ENCODE measurements at regions not wholly inside any gene's neighbourhood (a gene's known extent, or its start where the extent isn't known, plus 50 kb on each side); places are given as distances from the start of the nearest gene placed in this dataset.

DNA sequence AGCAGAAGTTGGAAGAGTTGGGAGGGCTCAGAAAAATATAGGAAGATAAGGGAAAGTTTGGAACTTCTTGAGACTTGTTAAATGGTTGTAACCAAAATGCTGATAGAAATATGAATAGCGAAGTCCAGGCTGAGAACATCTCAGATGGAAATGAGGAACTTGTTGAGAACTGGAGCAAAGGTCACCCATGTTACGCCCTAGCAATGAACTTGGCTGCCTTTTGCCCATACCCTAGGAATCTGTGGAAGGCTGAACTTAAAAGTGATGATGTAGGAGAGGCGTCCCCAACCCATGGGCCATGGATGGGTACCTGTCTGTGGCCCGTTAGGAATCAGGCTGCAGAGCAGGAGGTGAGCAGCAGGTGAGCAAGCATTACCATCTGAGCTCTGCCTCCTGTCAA lies 347.8 kb downstream of the ARL4A start:
- no peak overlapping the region for H3K27ac ChIP-seq (replicated peaks)
- no peaks in the 10 kb centered on the region for H3K27me3 ChIP-seq (ENCODE audit: insufficient read depth, poor library complexity, severe bottlenecking)
- DNase-seq (ENCODE audit: low read depth in 1 of 2, low spot score in 1 of 2): no peak
- TF ChIP-seq SPI1 (IDR thresholded peaks at IDR 0.05; ENCODE audit: borderline replicate concordance, low read depth) (no peak), POLR2AphosphoS5 (IDR thresholded peaks at IDR 0.05; ENCODE audit: low read depth) (no peak), GABPA (IDR thresholded peaks at IDR 0.05; ENCODE audit: low read depth) (no peak)
- TF ChIP-seq, protein P1, sequence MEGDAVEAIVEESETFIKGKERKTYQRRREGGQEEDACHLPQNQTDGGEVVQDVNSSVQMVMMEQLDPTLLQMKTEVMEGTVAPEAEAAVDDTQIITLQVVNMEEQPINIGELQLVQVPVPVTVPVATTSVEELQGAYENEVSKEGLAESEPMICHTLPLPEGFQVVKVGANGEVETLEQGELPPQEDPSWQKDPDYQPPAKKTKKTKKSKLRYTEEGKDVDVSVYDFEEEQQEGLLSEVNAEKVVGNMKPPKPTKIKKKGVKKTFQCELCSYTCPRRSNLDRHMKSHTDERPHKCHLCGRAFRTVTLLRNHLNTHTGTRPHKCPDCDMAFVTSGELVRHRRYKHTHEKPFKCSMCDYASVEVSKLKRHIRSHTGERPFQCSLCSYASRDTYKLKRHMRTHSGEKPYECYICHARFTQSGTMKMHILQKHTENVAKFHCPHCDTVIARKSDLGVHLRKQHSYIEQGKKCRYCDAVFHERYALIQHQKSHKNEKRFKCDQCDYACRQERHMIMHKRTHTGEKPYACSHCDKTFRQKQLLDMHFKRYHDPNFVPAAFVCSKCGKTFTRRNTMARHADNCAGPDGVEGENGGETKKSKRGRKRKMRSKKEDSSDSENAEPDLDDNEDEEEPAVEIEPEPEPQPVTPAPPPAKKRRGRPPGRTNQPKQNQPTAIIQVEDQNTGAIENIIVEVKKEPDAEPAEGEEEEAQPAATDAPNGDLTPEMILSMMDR (IDR thresholded peaks at IDR 0.05; ENCODE audit: insufficient read depth, low read length): no peak
- TF ChIP-seq, protein P2, sequence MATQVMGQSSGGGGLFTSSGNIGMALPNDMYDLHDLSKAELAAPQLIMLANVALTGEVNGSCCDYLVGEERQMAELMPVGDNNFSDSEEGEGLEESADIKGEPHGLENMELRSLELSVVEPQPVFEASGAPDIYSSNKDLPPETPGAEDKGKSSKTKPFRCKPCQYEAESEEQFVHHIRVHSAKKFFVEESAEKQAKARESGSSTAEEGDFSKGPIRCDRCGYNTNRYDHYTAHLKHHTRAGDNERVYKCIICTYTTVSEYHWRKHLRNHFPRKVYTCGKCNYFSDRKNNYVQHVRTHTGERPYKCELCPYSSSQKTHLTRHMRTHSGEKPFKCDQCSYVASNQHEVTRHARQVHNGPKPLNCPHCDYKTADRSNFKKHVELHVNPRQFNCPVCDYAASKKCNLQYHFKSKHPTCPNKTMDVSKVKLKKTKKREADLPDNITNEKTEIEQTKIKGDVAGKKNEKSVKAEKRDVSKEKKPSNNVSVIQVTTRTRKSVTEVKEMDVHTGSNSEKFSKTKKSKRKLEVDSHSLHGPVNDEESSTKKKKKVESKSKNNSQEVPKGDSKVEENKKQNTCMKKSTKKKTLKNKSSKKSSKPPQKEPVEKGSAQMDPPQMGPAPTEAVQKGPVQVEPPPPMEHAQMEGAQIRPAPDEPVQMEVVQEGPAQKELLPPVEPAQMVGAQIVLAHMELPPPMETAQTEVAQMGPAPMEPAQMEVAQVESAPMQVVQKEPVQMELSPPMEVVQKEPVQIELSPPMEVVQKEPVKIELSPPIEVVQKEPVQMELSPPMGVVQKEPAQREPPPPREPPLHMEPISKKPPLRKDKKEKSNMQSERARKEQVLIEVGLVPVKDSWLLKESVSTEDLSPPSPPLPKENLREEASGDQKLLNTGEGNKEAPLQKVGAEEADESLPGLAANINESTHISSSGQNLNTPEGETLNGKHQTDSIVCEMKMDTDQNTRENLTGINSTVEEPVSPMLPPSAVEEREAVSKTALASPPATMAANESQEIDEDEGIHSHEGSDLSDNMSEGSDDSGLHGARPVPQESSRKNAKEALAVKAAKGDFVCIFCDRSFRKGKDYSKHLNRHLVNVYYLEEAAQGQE (IDR thresholded peaks at IDR 0.05; ENCODE audit: insufficient replicate concordance, low read depth): no peak
- no peak overlapping the region for H3K4me3 ChIP-seq (replicated peaks; ENCODE audit: insufficient read depth, low read length)

DNA sequence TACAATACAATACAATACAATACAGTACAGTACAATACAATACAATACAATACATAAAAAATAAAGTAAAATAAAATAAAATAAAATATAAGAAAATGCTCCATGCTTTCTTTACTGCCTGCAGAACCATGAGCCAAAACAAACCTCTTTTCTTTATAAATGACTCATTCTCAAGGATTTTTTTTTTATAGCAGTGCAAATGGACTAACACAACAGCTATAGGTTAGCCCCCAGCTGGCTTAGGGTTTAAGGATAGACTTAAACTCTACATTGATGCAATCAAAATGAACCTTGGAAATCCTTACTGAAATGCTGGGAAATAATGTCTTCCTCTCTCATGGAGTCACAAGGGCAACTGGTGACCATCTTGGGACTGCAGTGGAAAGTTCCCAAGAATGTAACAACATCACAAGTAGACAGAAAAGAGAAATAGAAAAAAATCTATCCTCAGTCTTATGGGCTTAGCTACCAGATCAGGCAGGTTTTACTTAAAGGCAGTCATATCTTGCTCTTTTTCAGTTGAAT lies 348.9 kb downstream of the ARL4A start:
- Histone ChIP-seq H3K27ac (replicated peaks) (no peak overlapping the region), H3K4me3 (replicated peaks; ENCODE audit: insufficient read depth, low read length) (no peak overlapping the region), H3K27me3 (ENCODE audit: insufficient read depth, poor library complexity, severe bottlenecking) (no peaks in the 10 kb centered on the region)
- TF ChIP-seq SPI1 (IDR thresholded peaks at IDR 0.05; ENCODE audit: borderline replicate concordance, low read depth): no peak
- TF ChIP-seq GABPA (IDR thresholded peaks at IDR 0.05; ENCODE audit: low read depth): no peak
- TF ChIP-seq, protein P2 (IDR thresholded peaks at IDR 0.05; ENCODE audit: insufficient replicate concordance, low read depth): no peak
- TF ChIP-seq, protein P1 (IDR thresholded peaks at IDR 0.05; ENCODE audit: insufficient read depth, low read length): no peak
- no peak for TF ChIP-seq POLR2AphosphoS5 (IDR thresholded peaks at IDR 0.05; ENCODE audit: low read depth)
- DNase-seq (ENCODE audit: low read depth in 1 of 2, low spot score in 1 of 2): no peak

DNA sequence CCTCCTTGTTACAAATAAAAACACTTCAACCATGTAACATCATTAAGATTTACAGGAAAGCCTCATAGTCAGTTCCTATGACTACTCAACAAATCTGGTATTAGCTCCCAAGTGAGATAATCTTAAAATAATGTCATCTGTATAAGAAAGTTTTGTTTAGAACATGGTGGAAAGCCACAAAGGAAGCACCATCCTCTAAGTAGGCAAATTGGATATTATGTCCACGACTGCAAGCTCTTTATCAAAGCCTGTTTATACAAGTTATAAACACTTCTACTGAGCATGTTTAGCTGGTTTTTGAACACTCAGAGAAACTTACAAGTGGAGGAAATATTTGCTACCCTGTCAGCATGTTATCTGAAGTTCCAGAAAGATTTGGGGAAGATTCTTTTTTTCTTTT lies 349.8 kb downstream of the ARL4A start:
- DNase-seq (ENCODE audit: low read depth in 1 of 2, low spot score in 1 of 2): no peak
- Histone ChIP-seq H3K27ac (replicated peaks) (no peak overlapping the region), H3K4me3 (replicated peaks; ENCODE audit: insufficient read depth, low read length) (no peak overlapping the region), H3K27me3 (ENCODE audit: insufficient read depth, poor library complexity, severe bottlenecking) (no peaks in the 10 kb centered on the region)
- TF ChIP-seq, protein P1 (IDR thresholded peaks at IDR 0.05; ENCODE audit: insufficient read depth, low read length): no peak
- TF ChIP-seq, protein P2 (IDR thresholded peaks at IDR 0.05; ENCODE audit: insufficient replicate concordance, low read depth): no peak
